Loucy (cell line): ENCODE measurements at regions not wholly inside any gene's neighbourhood (a gene's known extent, or its start where the extent isn't known, plus 50 kb on each side); places are given as distances from the start of the nearest gene placed in this dataset.

Experiments
- EZH2phosphoT487 ChIP-seq: fragments of 200-600 bp; IDR thresholded peaks from 2 replicates; pipeline ENCODE4 v1.6.1; 2018; ENCODE audit warnings: antibody characterized with exemption, mild to moderate bottlenecking, moderate library complexity, borderline replicate concordance
- TF ChIP-seq, protein P1 (sequence below): fragments of 200-600 bp; sonication (generic); conservative IDR thresholded peaks from 2 replicates; pipeline ENCODE4 v1.5.1; 2014; ENCODE audit warnings: mild to moderate bottlenecking, antibody characterized with exemption, low read length

DNA sequence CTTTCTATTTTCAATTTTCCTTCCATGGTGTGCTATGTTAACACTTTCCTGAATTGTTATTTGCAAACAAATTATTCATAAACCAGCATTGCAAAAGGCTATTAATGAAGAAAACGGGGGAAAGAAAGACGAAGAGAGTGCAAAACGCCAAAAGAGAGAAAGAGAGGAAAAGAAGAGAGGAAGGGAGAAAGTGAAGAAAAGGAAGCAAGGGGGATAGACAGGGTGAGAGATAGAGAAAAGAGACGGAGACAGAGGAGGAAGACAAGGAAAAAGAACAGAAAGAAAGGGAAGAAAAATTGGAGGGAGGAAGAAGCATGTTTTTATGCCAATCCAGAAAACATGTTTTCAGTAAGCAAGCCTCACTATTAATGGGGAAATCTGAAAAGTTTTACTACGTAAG, 310.6 kb downstream of the TFEC start:
- no peak for TF ChIP-seq EZH2phosphoT487
- TF ChIP-seq, protein P1, sequence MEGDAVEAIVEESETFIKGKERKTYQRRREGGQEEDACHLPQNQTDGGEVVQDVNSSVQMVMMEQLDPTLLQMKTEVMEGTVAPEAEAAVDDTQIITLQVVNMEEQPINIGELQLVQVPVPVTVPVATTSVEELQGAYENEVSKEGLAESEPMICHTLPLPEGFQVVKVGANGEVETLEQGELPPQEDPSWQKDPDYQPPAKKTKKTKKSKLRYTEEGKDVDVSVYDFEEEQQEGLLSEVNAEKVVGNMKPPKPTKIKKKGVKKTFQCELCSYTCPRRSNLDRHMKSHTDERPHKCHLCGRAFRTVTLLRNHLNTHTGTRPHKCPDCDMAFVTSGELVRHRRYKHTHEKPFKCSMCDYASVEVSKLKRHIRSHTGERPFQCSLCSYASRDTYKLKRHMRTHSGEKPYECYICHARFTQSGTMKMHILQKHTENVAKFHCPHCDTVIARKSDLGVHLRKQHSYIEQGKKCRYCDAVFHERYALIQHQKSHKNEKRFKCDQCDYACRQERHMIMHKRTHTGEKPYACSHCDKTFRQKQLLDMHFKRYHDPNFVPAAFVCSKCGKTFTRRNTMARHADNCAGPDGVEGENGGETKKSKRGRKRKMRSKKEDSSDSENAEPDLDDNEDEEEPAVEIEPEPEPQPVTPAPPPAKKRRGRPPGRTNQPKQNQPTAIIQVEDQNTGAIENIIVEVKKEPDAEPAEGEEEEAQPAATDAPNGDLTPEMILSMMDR: no peak
